ENCODE measurements at regions not wholly inside any gene's neighbourhood (a gene's known extent, or its start where the extent isn't known, plus 50 kb on each side); places are given as distances from the start of the nearest gene placed in this dataset.

- no peak for DNase-seq
- TF ChIP-seq CTCF (IDR thresholded peaks at IDR 0.05; ENCODE audit: borderline replicate concordance) = no peak
- H3K27ac ChIP-seq (replicated peaks) = no peak overlapping the region
These were observed 115.4 kb upstream of the NAV2 start for GRCh38 chr11:19597206-19597605.

GRCh38 chr11:19595840-19596751, 116.5 kb upstream of the NAV2 start:
- peak overlapping the region; percentile 53 for H3K27ac ChIP-seq (replicated peaks)
- H3K4me3 ChIP-seq = no peak overlapping the region
- peaks cover 16% of the 10 kb centered on the region for H3K4me1 ChIP-seq
- no peaks in the 10 kb centered on the region for H3K36me3 ChIP-seq
- H3K27me3 ChIP-seq (ENCODE audit: low read depth) = no peaks in the 10 kb centered on the region
- peak; percentile 47 for DNase-seq
- no peak for TF ChIP-seq CTCF (IDR thresholded peaks at IDR 0.05; ENCODE audit: borderline replicate concordance)
- intact Hi-C loops (cut with micrococcal nuclease) = no loop called here
- no peaks in the 10 kb centered on the region for H3K9me3 ChIP-seq (replicated peaks)

More at GRCh38 chr11:19597206-19597605, 115.4 kb upstream of the NAV2 start:
- intact Hi-C loops (cut with micrococcal nuclease) = no loop called here
- no peaks in the 10 kb centered on the region for H3K36me3 ChIP-seq
- H3K4me3 ChIP-seq = no peak overlapping the region
- H3K4me1 ChIP-seq = peaks cover 16% of the 10 kb centered on the region
- H3K9me3 ChIP-seq (replicated peaks) = no peaks in the 10 kb centered on the region
- H3K27me3 ChIP-seq (ENCODE audit: low read depth) = no peaks in the 10 kb centered on the region

- TF ChIP-seq CTCF (IDR thresholded peaks at IDR 0.05; ENCODE audit: borderline replicate concordance) = no peak
- no peaks in the 10 kb centered on the region for H3K36me3 ChIP-seq
- DNase-seq = no peak
- intact Hi-C loops (cut with micrococcal nuclease) = no loop called here
- H3K27me3 ChIP-seq (ENCODE audit: low read depth) = no peaks in the 10 kb centered on the region
- no peak overlapping the region for H3K4me3 ChIP-seq
- peaks cover 16% of the 10 kb centered on the region for H3K4me1 ChIP-seq
- no peak overlapping the region for H3K27ac ChIP-seq (replicated peaks)
- H3K9me3 ChIP-seq (replicated peaks) = no peaks in the 10 kb centered on the region
These were observed 117.2 kb upstream of the NAV2 start for GRCh38 chr11:19595499-19595839.

GRCh38 chr11:19594326-19594725, 118.3 kb upstream of the NAV2 start:
- H3K9me3 ChIP-seq (replicated peaks) = no peaks in the 10 kb centered on the region
- H3K27ac ChIP-seq (replicated peaks) = no peak overlapping the region
- intact Hi-C loops (cut with micrococcal nuclease) = no loop called here
- no peaks in the 10 kb centered on the region for H3K27me3 ChIP-seq (ENCODE audit: low read depth)
- no peak for DNase-seq
- no peak for TF ChIP-seq CTCF (IDR thresholded peaks at IDR 0.05; ENCODE audit: borderline replicate concordance)
- H3K4me3 ChIP-seq = no peak overlapping the region
- no peaks in the 10 kb centered on the region for H3K36me3 ChIP-seq
- peaks cover 16% of the 10 kb centered on the region for H3K4me1 ChIP-seq

GRCh38 chr11:19592842-19593241, 119.8 kb upstream of the NAV2 start:
- DNase-seq = no peak
- no peak overlapping the region for H3K4me3 ChIP-seq
- H3K27ac ChIP-seq (replicated peaks) = no peak overlapping the region
- no peaks in the 10 kb centered on the region for H3K36me3 ChIP-seq
- intact Hi-C loops (cut with micrococcal nuclease) = no loop called here
- no peaks in the 10 kb centered on the region for H3K9me3 ChIP-seq (replicated peaks)
- H3K4me1 ChIP-seq = peaks cover 16% of the 10 kb centered on the region
- TF ChIP-seq CTCF (IDR thresholded peaks at IDR 0.05; ENCODE audit: borderline replicate concordance) = no peak
- no peaks in the 10 kb centered on the region for H3K27me3 ChIP-seq (ENCODE audit: low read depth)
